Transverse colon (tissue), 4 donors: ENCODE measurements at regions not wholly inside any gene's neighbourhood (a gene's known extent, or its start where the extent isn't known, plus 50 kb on each side); places are given as distances from the start of the nearest gene placed in this dataset.

Experiments
- CTCF ChIP-seq, 5 experiments: fragments of 200-600 bp in 3 of 5; fragments of 450-650 bp in 2 of 5; sonication (generic) in 3 of 5; IDR thresholded peaks; 1 replicate in 2 of 5; 2 replicates in 3 of 5; pipeline ENCODE4 v1.5.1; 2016 to 2017; ENCODE audit warnings: antibody characterized with exemption in 5 of 5, inconsistent platforms in 3 of 5, mild to moderate bottlenecking in 2 of 5, moderate library complexity in 1 of 5
- POLR2A ChIP-seq: fragments of 450-650 bp; IDR thresholded peaks from one replicate; pipeline ENCODE4 v1.6.1; 2016; ENCODE audit warnings: antibody characterized with exemption, mild to moderate bottlenecking, moderate library complexity
- POLR2AphosphoS5 ChIP-seq, 3 donors: sonication (generic); formaldehyde crosslinking; IDR thresholded peaks; one replicate each; pipeline ENCODE4 v1.6.1; 2016; ENCODE audit warnings: antibody characterized with exemption in 3 of 3

DNA sequence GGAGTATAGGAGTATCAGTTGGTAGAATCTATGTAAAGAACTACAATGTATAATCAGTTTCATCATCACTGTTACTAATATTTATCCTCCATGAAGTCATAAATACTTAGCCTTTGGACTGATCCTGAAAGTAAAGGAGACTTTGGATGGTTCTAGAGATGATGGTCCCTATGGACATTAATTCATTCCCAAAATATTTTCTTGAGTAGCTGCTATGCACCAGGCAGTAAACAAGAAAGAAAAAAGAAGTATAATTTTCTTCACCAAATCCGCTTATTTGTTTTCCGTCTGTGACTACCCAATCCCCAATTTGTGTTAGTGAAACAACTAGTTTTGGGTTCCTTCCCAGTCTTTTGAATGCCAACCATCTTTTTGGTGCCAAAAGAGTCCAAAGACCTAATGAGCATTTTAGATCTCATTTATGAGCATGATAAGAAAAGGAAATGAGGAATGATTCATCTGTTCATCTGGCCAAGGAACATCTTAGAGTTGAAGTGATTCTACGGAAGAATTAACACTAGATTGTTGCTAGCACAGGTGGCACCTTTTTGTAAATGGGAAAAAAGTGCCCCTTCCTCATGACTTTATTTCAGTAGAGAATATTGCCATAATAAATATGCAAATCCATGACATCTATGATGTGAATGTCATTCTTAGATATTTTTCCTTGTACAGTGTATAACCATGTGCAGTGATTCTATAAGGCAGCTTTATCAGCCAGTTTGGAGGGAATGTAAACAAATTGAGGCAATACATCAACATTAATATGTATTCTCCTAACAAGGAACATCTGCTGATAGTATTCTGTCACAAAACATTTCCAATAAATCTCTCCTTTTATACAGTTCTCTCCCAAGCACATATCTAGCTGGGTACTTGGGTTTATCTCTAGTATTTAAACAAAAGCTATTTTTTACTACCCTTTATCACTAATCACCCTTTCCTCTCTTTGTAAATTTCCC, 85.1 kb upstream of the CCDC91 start:
- TF ChIP-seq CTCF (IDR thresholded peaks at IDR 0.05) (no peak), POLR2AphosphoS5 (IDR thresholded peaks at IDR 0.05) (no peak), POLR2A (no peak)
